ENCODE measurements at regions not wholly inside any gene's neighbourhood (a gene's known extent, or its start where the extent isn't known, plus 50 kb on each side); places are given as distances from the start of the nearest gene placed in this dataset.

- Histone ChIP-seq H3K4me1 (no peaks in the 10 kb centered on the region), H3K4me3 (no peak overlapping the region), H3K36me3 (no peaks in the 10 kb centered on the region), H3K9me3 (no peaks in the 10 kb centered on the region), H3K27ac (no peak overlapping the region), H3K27me3 (no peaks in the 10 kb centered on the region)
- TF ChIP-seq CTCF (IDR thresholded peaks at IDR 0.05): no peak
- no peak for TF ChIP-seq POLR2A (IDR thresholded peaks at IDR 0.05)
- ATAC-seq: peak in 2 of 4 donors; percentile 73 to 82
- intact Hi-C loops (cut with DNase I): no loop called here
- 36 to 54% (median 46%) methylated on average over 1 of the region's 1 CpG for WGBS, 4 donors
- no peak for DNase-seq
These were observed 225.0 kb upstream of the TP63 start for GRCh38 chr3:189406148-189406547.

- H3K36me3 ChIP-seq: no peaks in the 10 kb centered on the region
- H3K27ac ChIP-seq: no peak overlapping the region
- 57 to 80% (median 64%) methylated on average over 1 of the region's 1 CpG for WGBS, 4 donors
These were observed 220.7 kb upstream of the TP63 start for GRCh38 chr3:189410522-189410921.

GRCh38 chr3:189419038-189419437 lies 212.2 kb upstream of the TP63 start:
- no peaks in the 10 kb centered on the region for H3K27me3 ChIP-seq
- no peaks in the 10 kb centered on the region for H3K36me3 ChIP-seq
- TF ChIP-seq CTCF (IDR thresholded peaks at IDR 0.05): no peak
- TF ChIP-seq POLR2A (IDR thresholded peaks at IDR 0.05): no peak
- intact Hi-C loops (cut with DNase I): loop anchor here in 1 of 10 donors (10.0 kb wide), 1 partner anchor 106 kb away; no protein-coding TSS in a partner anchor
- ATAC-seq (no peak), DNase-seq (no peak)
- H3K4me1 ChIP-seq: no peaks in the 10 kb centered on the region
- H3K9me3 ChIP-seq: no peaks in the 10 kb centered on the region
- no peak overlapping the region for H3K4me3 ChIP-seq
- no peak overlapping the region for H3K27ac ChIP-seq
- WGBS, 4 donors: 50 to 57% (median 53%) methylated on average over 3 of the region's 3 CpGs

More at GRCh38 chr3:189410522-189410921, 220.7 kb upstream of the TP63 start:
- Histone ChIP-seq H3K9me3 (no peaks in the 10 kb centered on the region), H3K4me1 (no peaks in the 10 kb centered on the region), H3K27me3 (no peaks in the 10 kb centered on the region), H3K4me3 (no peak overlapping the region)
- TF ChIP-seq CTCF (IDR thresholded peaks at IDR 0.05): no peak
- no peak for TF ChIP-seq POLR2A (IDR thresholded peaks at IDR 0.05)
- intact Hi-C loops (cut with DNase I): loop anchor here in 1 of 10 donors (10.0 kb wide), 1 partner anchor 114 kb away; no protein-coding TSS in a partner anchor
- DNase-seq (no peak), ATAC-seq (no peak)

- WGBS, 4 donors: 73 to 85% (median 83%) methylated on average over 1 of the region's 1 CpG
- no peaks in the 10 kb centered on the region for H3K4me1 ChIP-seq
- intact Hi-C loops (cut with DNase I): loop anchor here in 1 of 10 donors (10.0 kb wide), 1 partner anchor 105 kb away; no protein-coding TSS in a partner anchor
- no peaks in the 10 kb centered on the region for H3K9me3 ChIP-seq
- H3K36me3 ChIP-seq: no peaks in the 10 kb centered on the region
- no peak for ATAC-seq
- H3K4me3 ChIP-seq: no peak overlapping the region
- no peak for DNase-seq
- no peaks in the 10 kb centered on the region for H3K27me3 ChIP-seq
- H3K27ac ChIP-seq: no peak overlapping the region
- TF ChIP-seq CTCF (IDR thresholded peaks at IDR 0.05) (no peak), POLR2A (IDR thresholded peaks at IDR 0.05) (no peak)
These were observed 211.5 kb upstream of the TP63 start for GRCh38 chr3:189419683-189420082.

Measured in heart left ventricle (tissue), 16 donors.